NCI-H2081 treated with DMSO at 0.1 percent for 48 hours (cell line): ENCODE measurements at regions not wholly inside any gene's neighbourhood (a gene's known extent, or its start where the extent isn't known, plus 50 kb on each side); places are given as distances from the start of the nearest gene placed in this dataset.

ENCODE experiments used
- DNase-seq: peaks from one replicate; lab custom pipeline; 2025; lab: John Stamatoyannopoulos, UW

DNA sequence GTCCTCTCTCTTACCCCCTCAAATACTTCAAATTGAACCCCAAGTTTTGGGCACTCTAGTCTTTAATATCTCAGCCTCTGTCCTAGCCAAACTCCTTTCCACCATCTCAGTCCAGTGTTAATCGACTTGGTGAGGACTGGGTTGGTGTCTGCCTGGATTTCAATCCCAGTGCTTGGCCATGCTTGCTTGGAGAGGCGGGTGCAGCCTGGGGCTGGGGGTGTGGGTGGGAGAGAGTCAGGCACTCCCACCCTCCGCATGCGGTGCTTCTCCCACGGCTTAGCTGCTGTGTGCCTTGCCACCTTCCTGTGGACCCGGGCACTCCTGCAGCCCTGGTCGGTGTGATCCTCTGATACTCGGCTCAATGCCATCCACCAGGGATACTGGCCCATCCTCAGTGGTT is 220.8 kb upstream of the HDAC4 start:
- no peak for DNase-seq

DNA sequence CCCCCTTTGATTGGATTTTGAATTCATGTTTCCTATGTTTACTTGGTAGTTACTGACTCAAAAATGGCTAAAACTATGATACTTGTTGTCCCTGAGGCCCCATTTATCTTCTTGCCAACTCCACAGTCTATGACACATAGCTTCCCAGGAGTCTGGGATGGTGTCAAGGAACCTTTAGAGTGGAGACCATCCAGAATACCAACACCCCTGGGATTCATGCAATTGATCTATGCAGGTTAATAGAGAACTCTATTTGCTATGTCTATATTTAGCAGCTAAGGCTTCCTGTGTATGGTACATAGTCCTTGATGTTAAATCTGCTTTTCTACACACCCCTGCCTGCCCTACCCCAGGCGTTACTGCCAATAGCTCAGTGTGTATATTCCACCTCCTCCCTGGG is 218.5 kb upstream of the HDAC4 start:
- no peak for DNase-seq

DNA sequence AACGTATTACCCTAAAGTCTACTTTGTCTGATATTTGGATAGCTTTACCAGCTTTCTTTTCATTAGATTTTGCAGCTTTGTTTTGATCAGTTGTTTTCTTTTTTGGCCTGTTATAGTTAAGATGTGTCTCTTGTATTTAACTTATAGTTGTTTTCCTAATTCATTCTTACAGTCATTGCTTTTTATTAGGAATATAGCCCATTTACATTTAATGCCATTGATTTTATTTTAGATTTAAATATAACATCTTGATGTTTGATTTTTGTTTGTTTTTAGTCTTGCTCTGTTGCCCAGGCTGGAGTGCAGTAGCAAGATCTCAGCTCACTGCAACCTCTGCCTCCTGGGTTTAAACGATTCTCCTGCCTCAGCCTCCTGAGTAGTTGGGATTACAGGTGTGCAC is 215.9 kb upstream of the HDAC4 start:
- no peak for DNase-seq

DNA sequence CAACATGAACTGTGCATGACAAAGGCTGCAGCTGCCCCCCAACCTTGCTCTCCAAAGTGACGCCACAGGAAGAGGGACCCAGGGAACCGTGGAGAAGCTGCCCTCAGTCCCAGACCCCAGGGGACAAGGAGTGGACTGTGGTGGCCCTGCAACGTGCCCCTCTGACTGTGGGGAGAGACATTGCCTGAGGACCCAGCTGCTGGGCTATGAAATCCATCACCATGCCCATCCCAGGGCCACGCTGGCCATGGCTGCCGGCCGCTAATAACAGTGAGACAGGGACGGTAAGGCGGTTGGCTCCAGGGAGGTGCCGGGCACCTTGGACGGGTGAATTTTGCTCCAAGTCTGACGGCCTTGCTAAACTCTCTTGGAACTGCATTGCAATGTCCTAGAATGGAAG is 211.3 kb upstream of the HDAC4 start:
- DNase-seq = no peak

DNA sequence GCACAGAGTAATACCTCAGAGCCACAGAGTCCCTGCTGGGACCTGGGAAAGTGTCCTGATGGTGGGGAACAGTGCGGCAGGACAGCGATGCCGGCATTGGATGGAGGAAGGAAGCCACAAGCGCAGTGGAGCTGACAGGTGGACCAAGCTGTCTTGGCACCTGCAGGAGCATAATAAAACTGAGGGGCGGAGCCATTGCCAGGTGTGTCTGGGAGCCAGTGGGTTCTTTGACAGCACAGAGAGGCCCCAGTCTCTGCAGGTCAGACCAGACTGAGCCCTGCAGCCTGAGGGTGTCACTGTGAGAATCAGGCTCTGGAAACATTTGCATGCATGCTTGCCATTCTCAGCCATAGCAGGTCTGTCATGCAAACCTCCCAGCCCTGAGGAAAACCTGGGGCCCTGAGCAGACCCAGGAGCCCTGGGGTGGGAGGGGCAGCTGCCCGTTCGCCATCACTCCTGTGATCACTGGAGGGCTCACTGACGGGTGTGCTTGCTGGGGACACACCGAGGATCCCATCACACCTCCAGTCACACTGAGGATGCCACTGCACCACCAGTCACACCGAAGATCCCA is 210.5 kb upstream of the HDAC4 start:
- no peak for DNase-seq

DNA sequence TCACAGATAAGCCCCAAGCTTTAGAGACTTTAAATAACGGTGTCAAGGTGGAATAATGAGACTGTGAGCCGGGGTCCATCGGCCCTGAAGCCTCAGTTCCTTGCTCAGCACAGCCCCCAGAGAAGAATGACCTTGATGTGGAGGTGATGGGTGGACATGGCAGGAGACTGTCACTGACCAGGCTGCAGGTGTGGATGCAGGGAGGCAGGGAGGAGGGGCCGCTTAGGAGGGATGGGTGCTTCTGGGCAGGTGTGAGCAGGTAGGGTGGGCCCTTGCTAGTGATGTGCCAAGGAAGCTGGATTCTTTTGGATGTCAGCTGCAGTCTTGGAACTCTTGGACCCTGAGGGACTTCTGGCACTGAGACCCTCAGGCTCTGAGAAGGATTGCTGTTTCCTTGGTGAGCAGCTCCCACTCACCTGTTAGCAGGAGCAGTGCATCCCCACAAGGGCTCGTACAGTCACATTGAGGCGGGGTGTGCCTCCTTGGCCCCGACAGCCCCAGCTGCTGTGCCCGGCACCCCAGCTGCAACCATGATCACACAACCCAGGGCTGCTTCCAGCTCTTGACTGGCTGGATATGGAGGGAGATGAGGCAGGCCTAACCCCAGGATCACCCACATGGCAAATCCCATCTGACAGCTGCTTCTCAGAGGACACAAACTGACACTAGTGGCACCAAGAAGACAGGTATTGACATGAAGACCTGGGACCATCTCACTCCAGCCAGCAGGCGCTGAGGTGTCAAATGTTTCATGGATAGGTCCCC is 209.8 kb upstream of the HDAC4 start:
- DNase-seq = no peak

DNA sequence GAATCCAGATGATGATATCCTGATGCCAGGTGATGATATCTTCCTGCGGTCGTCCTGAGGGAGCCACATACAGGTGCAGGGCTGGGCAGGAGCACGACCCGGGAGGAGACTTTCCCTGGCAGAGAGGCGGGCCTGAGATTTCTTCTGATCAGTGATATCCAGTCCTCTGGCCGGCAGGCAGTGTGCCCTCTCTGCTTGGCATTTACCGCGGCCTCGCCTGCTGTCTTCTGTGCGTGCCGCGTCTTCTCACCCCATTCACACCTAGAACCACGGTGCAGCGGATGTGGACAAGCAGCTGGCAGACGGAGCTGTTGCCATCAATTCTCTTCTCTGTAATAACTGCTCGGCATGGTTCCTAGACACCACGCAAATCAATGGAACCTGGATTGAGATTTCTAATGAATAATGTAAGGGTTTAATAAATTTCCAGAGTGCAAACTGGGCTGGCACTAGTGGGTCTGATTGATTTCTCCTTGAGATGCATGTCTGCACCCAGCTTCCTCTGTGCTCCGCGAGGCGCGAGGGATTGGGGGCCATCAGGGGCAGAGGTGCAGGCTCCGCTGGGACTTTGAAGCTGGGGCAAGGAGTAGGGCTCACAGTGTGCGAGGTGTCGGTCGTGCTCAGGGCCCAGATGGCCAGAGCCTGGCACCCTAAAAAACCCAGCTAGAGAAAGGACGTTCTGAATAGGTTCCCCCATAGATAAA is 208.9 kb upstream of the HDAC4 start:
- DNase-seq = no peak

DNA sequence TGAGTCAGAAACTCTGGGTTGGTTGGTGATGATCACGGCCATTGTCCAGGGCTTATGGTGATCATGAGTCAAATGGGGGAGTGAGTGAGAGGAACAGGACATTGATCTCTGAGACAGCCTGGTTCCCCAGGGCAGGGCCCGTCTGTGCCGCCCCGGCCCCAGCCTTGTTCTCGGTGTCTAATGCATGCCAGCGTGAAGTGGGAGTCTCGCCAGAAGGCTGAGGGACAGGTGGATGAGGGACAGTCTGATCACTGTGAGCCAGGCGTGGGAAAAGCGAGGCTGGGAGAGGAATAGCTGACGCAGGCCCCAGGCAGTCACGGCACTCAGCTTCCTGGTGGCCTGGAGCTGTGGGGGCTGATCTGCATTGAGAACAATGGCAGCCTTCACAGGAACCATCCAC is 208.3 kb upstream of the HDAC4 start:
- DNase-seq = no peak

DNA sequence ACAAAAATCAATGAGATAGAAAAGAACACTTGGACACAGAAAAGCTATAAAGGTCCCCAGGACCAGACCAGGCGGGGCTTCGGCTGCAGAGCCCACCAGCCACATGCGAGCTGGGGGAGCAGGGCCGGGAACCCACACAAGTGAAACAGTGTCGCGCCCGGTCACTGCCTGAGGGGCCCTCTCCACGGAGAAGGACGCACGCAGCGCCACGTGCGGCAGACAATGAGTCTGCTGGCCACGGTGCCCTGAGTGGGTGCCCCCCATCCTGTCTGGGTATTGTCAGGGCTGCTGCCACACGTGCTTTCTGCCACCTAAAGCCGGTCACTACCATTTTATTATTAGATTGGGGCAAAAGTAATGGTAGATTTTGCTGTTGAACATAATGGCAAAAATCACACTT is 207.9 kb upstream of the HDAC4 start:
- DNase-seq = no peak

DNA sequence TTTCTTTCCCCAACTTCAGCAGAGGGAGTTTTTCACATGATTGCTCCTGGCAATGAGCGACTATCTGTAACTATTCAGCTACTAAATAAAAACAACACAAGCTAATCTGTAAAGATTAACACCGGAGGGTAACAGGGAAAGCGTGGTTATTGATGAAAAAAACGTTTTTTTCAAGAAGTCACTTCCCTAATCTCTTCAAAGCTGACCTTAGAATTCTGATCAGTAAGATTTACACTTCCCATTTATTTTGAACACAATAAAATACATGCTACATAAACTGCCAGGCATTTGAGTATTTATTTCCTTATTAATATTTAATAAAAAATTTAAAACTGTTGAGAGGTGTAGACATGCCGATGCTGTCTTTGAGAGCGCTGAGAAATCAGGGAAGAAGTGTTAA is 207.4 kb upstream of the HDAC4 start:
- DNase-seq = no peak

DNA sequence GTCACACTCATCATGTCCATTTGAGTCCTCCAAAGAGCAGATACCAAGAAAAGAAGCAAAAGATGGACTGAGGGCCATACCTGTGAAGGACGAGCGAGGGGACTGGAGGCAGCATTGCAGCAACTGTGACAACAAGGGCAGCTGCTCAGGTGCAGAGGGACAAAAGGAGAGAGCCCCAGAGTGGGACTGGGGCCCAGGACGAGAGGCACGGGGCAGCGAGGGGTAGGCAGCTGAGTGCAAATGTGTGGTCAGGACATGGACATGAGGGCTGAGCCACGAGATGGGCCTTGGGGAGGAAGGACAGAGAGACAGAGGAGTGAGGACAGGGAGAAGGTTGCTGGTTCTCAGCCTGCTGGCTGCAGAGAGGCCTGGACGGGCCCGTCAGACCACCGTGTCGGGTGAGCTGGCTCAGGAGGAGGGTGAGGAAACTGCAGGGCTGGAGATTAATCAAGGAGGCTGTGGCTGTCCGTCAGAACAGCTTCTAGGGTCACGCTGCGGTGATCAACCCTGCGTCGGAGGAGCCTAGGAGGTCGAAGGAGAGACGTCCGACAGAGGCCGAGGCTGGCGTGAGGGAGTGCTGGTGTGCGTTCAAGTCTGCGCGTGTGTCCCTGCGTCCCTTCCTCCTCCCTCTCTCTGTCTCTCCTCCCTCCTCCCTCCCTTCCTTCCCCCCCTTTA is 206.8 kb upstream of the HDAC4 start:
- DNase-seq = no peak

DNA sequence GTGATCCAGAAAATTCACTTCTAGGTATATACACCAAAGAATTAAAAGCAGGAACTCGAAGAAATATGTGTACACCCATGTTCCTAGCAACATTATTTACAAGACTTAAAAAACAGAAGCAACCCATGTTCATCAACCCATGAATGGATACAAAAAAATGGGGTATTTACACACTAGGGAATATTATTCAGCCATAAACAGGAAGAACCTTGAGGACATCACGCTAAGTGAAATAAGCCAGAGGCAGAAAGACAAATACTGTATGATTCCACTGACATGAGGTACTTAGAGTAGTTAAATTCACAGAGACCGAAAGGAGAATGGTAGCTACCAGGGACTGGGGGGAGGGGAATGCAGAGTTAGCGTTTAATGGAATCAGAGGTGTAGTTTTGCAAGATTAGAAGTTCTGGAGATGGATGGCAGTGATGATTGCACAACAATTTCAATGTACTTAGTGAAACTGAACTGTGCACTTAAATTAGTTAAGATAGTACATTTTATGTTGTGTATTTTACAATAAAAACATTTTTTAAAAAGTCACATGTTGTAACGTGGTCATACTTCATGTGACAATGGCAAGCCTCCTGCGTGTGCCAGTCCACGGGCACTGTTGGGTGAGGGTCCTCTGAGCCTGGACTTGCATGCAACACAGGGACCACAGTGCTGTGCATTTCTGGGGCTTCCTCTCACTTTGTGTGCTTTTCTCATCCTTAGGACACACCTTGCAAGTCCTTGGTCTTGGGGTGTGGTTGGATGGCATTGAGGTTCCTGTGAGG is 206.1 kb upstream of the HDAC4 start:
- no peak for DNase-seq

DNA sequence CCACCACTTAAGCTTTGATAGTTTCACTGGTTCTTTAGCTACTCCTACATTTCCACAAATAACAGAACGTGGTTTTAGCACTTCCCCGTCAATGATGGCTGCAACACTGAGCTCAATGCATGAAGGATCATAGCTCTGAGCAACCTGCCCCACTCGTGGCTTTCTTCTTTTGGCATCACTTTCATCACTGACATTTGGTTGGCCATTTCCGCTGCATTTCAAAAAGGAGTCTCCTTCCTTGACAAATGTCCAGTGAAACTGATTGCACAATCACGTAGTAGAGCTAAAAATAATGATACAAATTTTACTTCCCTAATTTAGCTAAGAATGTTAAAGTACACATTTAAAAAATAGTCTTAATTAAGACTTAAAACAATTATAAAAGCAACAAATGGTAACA is 205.2 kb upstream of the HDAC4 start:
- DNase-seq = no peak

DNA sequence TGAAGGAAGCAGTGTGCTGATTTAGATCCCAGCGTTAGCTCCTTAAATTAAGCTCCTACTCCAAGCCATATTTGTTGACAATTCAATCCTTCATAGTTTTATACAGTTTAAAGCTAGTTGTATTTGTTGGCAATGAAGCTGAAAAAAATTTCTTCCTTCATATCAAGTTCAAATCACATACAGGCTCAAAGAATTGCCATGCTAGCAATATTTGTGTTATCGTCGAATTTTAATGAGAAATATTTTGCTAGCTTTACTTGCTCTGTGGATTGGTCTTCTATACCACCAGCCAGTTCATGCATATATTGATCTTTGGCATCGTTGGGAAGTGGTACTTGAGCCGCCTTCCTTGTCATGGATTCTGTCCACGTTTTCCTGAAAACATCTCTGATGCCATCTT is 204.6 kb upstream of the HDAC4 start:
- no peak for DNase-seq

DNA sequence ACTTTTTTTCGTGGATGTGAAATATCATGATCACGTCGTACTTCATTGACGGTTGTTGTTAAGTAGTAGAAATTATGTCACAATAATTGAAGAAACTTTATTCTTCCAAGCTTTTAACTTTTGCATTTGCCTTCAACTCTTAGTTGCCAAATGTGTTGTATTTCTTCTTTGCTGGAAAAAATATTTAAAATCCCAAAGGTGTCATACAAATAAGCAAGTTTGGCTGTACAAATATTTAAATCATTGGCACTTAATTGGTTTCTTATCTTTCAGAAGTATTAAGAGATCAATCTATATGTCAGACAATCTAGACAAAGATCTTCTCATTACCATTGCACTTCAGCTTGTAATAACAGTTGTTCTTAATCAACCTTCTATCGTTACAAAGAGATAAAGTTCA is 204.0 kb upstream of the HDAC4 start:
- no peak for DNase-seq

DNA sequence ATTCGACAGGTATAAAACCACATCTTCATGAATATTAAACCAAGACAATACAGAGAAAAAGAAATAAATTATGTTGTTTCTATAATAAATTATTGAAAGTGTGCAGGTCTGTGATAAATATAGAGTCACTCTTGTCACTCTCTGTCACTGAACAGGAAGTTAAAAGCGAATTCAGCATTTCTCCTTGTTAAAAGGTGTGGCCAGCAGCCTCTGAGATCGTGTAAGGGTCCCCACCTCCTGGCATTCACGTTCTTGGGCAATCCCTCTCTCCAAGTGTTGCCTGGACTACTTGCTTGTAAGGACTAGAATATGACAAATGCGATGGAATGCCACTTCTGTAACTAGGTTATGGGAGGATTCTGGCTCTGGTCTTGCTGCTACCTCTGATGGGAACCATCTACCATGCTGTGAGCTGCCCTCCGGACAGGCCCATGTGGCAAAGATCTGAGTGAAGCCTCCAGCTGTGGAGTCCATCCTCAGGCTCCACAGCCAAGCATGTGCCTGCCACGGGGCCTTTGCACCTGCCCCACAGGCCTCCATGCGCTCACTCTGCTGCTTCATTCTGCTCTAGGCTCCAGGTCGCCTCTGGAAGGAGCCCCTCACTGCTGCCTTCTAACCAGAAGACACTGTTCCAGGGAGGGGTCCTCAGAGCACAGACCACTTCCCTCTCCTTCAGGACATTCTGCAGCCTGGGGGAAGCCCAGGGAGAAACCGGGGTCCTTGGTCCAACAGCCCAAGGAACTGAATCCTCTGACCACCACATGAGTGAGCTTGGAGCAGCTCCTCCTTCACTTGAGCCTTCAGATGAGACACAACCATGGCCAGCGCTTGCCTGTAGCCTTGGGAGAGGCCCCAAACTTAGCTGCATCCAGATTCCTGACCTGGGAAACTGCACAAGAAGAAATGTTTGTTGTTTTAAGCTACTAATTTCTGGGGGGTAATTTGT is 202.9 kb upstream of the HDAC4 start:
- DNase-seq = no peak

DNA sequence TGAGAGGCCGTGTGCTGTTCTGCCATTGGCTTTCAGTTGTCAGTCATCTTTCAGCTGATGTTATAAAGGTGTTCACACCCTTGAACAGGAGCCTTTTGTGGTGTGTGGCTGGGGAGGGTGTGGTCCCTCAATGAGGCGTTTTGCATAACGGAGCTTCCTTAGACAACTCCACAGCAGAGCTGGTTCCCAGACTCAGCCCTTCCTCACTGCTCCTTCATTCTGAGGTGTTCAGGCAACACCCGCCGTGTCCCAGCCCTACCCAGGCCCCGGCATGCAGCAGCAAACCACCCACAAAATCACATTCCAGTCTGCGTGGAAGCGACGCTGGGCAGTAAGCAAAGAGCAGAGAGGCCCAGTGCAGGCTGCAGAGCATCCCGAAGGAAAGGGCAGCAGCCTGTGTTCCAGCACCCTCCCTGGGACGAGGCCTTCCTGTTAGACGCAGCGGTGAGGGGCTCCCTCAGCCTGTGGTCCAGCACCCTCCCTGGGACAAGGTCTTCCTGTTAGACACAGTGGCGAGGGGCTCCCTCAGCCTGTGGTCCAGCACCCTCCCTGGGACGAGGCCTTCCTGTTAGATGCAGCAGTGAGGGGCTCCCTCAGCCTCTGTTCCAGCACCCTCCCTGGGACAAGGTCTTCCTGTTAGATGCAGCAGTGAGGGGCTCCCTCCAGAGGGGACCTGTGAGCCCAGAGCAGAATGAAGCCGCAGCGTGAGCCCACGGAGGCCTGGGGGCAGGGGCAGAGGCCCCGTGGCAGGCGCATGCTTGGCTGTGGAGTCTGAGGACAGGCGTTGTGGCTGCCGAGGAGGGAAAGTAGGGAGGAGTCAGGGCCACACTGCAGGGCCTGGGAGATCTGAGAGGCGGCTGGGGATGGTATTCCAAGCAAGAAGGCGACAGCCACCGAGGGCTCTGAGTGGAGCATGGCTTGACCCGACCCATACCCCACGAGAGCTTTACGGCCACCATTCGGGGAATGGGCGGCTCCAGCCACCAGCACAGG is 201.8 kb upstream of the HDAC4 start:
- no peak for DNase-seq

DNA sequence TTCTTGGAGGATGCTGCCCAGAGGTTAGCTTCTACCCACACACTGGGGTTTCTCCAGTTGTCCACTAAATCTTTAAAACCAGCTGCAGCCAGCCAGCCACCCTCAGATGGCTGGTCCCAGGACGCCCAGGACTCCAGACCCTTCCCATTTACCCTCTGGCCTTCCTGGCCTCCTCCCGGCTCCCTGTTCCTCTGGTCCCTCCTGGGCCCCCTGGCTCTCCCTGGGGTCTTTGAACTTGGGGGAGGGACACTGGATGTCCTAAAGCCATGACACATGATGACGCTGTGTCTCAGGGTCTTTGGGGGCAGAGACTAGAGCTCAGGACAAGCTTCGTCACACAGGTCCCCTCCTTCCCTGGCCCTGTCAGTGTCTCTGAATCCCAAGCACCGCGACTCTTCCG is 201.1 kb upstream of the HDAC4 start:
- DNase-seq = no peak

DNA sequence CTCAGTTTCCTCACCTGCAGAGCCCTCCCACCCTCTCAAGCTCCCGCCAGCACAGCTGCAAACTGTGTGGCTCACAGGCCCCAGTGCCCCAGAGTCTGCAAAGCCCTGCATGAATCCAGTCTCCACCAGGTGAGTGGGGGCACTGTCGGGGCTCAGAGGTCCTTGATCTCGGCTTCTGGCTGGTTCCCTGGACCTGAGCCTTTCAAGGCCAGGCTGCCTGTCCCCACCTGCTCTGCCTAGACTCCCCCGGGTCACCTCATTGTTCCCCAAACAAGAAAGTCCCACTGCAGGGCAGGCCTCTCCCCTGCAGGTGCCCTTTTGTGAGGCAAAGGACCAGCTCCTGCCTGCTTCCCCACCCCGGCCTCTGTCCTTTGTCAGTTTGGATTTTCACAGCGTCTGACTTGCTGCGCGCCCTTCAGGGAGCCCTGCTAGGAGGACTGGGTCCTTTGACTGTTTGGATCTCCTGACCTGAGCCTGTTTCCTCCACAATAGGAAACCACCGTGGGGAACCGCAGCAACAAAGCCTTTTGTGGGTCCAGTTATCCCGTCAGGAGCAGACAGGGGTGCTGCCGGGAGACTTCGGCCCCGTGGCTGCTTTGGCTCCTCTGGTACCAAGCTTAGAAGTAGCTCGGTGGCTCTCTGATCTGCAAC is 200.5 kb upstream of the HDAC4 start:
- DNase-seq = no peak
